Glomerular visceral epithelial cell (primary cell): ENCODE measurements at regions not wholly inside any gene's neighbourhood (a gene's known extent, or its start where the extent isn't known, plus 50 kb on each side); places are given as distances from the start of the nearest gene placed in this dataset.

ENCODE experiments used
- DNase-seq: peaks from one replicate; pipeline ENCODE4 v3.0.0-alpha.2; 2016; ENCODE audit errors: extremely low spot score

DNA sequence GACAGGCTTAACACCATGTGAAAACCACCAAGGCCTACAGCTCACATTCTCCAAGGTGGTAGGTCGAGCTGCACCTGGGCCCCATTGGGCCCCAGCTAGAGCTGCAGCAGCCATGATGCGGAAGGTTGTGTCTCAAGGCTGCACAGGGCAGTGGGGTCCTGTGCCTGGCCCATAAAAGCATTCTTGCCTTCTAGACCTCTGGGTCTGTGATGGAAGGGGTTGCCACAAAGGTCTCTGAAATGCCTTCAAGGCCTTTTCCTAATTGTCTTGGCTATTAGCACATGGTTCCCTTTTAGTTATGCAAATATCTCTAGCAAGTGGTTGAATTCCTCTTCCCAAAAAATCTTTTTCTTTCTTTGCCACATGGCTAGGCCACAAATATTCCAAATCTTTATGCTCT, 52.5 kb upstream of the C11orf58 start:
- DNase-seq = no peak

DNA sequence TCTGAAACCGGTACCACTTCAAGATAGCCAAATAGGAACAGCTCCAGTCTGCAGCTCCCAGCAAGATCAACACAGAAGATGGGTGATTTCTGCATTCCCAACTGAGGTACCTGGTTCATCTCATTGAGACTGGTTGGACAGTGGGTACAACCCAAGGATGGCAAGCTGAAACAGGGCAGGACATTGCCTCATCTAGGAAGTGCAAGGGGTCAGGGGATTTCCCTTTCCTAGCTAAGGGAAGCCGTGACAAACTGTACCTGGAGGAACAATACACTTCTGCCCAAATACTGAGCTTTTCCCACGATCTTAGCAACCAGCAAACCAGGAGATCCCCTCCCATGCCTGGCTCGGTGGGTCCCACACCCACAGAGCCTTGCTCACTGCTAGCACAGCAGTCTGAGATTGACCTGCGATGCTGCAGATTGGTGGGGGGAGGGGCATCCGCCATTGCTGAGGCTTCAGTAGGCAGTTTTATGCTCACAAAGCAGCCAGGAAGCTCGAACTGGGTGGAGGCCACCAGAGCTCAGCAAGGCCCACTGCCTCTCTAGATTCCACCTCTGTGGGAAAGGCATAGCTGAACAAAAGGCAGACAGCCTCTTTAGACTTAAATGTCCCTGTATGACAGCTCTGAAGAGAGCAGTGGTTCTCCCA, 59.9 kb upstream of the C11orf58 start:
- DNase-seq = no peak

DNA sequence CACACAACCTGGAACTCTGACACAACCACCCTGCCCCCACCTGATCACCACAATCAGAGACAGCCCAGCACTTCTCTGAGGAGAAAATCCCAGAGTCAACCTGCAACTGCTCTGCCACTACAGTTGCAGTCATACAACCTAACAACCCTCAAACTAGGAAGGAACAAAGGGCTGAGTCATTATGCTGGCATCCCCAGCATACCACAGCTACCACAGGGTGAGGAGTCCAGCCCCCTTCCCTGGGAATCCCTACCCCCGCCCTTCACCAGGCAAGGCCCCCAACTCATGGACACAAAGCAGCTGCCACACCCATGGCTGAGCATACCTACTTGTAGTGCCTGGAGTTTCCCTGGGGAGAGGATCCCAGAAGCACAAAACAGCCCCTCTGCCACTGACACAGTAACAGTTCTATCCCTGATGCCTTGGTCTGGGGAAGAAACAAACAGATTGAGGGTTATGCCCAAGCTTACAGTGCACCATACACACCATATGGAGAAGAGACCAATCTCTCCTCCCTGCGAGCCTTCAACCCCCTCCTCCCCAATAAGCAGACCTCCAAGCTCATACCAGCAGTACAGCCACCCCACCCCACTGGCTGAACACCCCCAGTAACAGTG, 68.5 kb upstream of the C11orf58 start:
- DNase-seq = peak; percentile 47

DNA sequence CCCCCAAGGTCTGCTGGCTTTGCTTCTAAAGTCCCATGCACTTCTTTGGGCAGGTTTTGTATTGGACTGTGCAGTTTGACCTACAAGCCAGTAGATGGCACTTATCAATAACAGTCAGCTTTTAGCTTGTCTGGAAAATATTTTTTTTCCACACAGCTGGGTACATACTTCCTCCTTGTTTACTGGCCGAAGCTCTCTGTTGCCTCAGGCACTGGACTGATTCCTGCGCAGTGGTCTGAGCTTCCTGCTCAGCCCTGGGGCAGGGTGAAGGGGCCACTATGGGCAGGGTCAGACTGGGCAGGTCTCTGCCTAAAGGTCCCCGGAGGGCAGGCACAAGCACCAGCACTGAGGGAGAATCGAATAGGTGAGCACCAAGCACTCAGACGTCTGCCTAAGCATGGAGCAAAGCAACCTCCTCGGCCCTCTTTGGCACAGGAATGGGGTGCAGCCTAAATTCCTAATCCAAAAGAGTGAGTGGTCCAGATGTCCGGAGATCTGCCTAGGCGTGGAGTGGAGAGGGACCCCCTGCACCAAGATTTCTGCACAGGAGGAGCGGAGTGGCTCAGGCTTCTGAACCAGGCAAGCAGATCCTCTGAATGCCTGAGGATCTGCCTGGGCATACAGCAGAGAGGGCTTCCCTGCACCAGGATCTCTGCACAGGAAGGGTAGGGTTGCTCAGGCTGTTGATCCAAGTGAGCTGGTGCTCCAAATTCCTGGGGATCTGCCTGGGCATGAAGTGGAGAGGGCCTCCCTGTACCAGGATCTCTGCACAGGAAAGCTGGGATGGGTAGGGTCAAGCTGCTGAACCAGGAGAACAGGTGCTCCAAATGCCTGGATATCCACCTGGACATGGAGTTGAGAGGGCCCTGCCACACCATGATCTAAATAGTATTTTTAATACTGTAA, 105.9 kb upstream of the C11orf58 start:
- no peak for DNase-seq

DNA sequence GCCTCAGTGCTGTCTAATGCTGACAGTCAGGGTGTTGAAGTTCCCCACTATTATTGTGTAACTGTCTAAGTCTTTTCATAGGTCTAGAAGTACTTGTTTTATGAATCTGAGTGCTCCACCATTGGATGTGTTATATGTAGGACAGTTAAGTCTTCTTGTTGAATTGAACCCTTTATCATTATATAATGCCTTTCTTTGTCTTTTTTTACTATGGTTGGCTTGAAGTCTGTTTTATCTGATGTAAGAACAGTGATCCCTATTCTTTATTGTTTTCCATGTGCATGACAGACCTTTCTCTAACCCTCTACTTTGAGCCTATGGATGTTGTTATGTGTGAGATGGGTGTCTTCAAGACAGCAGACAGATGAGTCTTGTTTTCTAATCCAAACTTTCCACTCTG, 107.8 kb upstream of the C11orf58 start:
- no peak for DNase-seq

DNA sequence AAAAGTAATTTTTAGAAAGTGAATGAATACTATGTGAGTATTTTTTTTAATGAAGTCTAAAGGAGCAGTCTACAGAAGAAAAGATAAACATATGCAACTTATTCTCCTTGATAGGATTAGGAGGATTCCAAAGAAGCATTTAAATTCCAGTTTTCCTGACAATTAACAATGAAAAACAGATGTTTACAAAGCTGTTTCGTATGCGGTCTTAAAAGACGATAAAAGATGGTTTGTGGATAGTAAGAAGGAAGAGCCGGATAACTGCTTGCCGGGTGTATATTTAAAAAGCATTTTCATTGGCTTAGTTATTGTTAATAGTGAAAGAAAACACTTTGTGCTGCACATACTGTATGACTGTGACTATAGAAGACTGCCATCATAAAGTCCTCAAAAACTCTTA, 120.0 kb upstream of the C11orf58 start:
- DNase-seq = no peak

DNA sequence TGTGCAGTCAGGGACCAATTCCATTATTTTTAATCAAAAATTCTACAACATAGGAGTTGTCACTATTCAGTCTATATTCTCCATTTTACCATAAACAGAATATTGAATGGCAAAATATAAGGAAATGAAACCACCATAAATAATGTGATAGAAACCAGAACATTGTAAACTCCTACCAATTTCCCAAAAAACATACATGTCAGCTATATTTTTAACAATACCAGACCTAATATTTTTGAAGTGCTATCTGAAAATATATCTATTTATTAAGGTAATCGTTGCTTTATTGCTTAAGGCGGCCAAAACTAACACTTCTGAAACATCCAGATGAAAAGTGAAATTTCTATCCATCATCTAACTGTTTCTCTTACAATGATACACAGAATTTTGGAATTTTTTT, 123.0 kb upstream of the C11orf58 start:
- DNase-seq = no peak

DNA sequence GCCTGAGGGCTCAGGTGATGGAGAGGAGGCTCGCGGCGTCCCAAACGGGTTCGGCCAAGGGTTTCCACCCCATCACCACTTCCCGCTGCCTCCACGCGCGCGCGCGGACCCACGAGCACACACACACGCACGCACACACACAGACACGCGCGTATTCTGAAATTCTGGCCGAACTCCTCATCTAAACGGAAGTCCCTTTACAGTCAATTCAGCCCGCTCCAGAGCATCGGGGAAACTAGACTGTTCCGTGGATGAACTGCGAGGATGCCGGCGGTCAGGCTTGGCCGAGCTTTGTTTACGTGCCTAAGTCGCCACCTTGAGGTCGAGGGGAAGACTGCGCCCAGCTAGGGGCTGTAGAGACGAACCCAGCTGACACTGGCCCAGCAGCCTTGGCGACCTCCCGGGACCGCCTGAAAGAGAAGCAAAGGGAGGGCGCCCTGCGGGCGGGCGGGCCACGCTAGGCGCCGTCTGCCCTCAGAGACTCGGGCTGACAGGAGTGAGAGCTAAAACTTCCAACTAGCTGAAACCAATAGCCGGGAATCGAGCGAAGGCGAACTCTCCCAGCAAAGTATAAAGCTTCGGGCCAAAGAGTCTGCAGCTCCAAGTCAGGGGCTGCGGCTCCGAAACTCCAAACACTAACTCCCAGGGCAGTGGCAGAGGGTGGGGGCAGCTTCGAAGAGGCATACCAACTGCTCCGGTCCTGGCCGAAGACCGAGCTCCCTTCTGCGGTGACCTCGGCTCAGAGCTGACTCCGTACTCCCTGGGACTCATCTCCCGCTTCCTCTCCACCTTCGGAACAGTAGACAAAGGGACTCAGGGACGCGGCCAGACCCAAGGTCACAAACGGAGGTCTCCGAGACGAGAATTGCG, 124.7 kb upstream of the C11orf58 start:
- DNase-seq = peak; percentile 75

DNA sequence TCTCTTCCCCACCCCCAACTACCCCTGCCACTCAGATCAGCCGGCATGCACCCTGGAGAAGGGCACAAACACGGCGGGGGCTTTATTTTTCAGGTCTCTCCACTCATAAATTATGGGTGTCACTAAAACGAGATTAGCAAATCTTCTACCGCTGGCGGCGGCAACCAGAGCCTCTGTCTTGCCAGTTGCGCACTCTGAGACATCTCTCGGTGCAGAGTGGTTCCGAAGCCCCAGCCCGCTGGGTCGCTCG, 125.3 kb upstream of the C11orf58 start:
- DNase-seq = no peak

DNA sequence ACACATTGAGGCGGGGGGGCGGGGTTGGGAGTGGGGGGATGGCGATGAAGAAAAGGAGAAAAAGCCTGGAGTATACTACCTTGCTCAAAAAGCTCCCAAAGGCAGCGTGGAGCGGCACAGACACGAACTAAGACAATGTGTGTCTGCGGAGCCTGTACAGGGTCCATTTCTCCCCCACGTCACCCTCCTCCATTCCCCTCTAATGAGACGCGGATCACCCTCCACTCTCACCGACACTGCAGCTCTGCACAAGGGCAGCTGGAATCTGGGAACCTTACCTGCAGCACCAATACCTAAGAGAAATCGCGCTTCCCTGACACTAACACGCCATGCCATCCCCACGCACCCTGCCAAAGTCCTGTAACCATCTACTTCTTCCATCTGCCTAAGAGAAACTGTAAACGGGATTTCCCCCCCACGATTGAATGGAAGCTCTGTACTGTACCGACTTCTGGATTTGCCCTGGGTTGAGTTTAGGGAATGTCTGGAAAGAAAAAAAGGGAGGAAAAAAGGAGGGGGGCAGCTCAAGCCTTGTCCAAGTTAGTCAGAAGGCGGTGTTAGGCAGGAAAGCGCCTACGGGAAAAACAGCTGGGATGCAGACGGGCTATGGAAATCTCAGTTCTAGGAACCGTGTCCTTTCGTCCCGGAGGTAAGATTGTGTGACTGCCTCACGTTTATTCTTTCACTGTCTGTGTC, 125.7 kb upstream of the C11orf58 start:
- DNase-seq = no peak

DNA sequence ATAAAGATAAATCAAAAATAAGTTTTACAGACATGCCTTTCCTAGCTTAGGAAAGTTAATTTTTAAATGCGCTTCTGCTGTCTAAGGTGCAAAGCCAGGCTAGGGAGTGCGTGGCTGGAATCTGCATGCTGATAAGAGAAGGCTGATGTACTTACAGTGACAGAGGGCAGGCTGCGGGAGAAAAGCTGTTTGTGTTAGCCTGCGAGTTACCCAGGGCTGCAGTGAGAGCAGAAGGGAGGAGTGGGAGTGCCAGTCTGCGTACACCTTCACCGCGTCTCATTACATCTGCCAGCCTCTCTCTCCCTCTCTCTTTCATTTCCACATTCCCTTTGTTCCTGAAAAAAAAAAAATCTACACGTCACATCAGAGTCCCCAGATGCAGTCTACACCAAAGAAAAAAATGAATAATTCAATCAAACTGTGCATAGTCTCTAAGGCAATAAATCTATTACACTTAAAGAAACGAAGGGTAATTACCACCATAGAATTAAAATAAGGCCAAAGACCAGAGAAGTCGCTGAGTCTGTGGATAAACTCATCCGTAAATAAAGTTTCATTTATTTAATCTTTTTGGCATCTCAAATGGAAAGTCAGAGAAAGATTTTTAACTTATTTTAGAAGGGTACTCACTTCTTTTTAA, 126.4 kb upstream of the C11orf58 start:
- no peak for DNase-seq

DNA sequence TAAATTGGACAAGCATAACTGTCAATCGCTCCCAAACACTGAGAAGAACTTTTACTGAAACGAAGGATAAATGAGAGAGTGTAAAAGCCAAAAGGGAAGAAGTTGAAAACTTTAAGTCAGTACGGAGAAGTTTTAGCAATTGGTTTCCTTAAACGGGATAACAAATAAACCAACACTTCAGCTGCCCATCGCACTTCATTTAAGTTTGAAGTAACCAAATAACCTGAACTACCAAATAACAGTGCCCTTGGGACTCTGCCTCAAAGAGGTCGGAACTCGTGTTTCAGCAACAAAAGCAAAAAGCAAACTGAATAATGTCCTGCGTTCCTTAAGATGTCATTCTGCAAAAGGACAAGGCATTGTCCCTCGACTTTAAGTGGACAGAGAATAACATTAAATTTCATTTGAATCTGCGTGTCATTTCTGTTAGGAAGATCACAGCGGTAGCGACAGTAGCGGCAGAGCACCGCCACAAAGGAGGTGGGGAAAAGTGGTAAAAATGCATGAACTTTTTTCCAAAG, 127.0 kb upstream of the C11orf58 start:
- no peak for DNase-seq

DNA sequence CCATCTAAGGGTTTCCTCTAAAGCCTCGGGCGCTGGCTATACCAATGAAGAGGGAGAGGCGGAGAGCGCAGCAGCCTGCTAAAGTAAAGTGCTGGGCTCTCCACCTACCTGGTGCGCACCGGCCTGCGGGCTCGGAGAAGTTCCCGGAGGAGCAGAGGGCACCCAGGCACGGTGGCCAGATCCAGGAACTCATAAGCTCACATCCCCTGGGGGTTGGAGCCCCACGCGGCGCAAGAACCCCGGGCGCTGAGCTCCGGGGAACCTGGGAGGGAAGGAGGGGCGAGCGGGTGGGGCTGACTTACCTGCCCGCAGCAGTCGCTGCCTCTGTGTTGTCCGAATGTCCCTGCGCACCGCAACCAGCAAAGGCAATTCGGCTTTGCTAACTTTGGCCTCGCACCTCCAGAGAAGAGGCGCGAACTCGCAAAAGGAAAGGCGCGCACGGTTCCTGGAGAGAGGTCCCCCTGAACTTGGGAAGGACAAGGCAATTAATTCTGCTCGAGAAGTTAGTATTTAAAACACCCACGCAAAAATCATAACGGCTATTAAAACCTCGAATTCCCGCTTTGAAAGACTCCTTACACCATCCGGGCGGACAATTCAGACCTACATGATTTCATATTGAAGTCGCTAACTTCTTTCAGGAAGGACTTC, 127.6 kb upstream of the C11orf58 start:
- DNase-seq = no peak

DNA sequence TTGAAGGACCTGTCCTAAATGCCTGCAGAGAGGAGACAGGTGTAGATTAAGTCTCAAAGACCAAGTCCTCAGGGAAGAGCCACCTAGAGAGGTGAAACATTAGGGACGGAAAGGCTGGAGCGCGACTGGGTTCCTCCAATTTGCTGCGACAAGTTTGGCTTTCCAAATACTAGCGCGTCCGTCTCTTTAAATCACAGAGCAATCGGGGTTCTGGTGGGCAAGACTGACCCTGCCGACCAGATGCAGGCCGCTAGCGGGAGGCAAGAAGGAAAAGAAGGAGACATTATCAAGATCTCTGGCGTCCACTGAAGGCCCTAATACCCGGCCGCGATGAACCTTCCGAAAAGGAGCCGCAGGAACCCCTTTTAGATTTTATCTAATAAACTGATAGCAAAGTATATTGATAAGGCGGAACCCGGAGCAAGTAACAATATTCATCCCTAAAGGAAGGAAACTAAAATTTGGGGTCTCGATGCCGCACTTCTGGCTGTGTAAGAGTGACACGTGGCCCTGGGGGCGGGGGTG, 128.2 kb upstream of the C11orf58 start:
- DNase-seq = no peak

DNA sequence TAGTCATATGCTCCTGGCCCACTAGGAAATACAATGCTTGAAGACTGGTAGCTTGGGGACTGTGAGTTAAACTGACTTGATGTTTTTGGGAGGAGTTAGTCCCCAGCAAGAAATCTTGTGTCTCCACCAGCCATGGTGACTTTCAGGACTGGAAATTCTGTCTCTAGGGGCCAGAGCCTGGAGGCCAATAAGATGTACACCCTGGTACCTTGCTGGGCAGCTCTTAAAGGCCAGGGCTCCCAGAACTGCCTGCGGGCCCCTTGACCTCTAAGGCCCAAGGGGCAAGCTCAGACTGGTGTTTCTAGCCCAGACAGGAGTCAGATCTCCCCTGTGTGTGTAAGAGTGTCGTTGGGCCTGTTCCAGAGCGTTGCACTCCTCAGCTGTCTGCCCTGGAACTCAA, 128.7 kb upstream of the C11orf58 start:
- DNase-seq = no peak

DNA sequence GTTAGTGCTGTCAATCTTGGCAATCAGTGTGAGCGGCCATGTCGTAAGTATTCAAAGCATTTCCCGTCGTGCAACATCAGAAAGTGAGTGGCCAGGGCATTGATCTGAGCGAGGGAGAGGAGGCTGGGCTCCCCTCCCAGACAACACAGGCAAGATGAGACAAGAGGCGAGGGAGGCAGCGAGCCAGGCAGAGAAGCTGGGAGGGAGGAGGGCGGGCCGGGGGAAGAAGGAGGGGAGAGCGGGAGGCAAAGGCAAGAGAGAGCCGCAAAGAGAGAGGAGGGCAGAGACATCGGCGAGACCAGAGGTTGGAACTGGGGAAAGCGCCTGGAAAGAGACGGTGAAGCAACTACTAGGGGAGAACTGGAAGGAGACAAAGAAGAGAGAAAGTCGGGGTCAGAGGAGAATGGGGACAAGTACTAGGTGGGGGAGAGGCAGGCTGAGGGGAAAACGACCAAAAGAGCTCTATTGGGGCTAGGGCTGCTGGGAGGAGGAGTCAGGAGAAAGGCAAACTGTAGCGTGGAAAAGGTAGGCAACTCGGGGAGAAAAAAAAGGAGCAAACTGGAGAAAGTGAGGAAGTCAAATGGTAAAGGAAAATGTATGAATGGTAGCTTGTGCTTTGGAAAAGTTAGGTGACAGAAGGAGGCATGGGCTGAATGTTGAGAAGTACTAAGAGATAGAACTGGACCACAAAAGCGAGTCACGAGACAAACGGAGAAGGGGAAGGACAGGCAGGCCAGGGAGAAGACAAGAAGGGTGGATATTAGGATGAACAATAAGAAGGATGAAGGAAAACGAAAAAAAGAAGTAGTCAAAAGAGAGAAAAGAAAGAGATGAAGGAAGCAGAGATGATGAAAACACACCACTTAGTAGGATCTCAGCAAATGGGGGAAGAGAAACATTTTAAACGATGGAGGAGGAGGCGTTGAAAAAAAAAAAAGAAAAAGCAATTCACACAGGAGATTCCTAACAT, 130.5 kb upstream of the C11orf58 start:
- no peak for DNase-seq

DNA sequence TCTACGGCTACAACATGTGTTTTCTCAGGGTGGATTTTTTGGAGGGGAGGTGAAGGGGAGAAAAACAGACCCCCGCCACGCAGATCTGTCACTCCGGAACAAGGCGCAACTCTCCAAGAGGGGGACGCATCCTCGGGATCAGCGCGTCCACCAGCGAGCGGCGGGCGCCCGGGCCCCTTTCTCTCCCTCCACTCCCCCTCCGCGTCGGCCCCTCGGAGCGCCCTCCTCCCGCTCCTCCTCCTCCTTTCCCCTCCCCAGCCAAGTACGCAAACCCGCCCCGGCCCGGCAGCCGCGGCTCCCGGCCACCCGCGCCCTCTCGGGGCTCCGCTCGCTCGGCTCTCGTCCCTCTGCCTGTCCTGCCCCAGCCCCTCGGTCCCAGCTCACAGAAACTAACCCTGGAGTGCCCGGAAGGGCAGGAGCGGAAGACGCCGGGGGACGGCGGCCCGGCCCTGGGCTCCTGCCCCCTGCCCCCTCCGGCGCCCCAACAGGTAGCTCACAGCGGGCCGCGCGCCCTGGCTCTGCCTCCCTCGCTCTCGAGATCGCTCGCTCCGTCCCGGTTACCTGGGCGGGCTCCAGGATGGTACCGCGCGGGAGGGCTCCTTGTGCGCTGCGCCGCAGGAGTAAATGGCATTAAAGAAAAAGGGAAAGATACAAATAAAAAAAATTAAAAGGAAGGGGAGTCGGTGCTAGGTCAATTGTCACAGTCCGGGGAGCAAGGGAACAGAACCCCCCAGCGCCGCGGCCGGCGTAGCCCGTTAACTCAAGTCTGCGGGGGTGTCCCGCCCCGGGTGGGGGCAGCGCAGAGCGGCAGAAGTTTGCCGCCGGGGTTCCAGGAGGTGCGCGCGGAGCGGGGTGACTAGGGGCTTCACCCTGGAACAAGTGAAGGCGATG, 131.4 kb upstream of the C11orf58 start:
- no peak for DNase-seq
